ENCODE measurements at regions not wholly inside any gene's neighbourhood (a gene's known extent, or its start where the extent isn't known, plus 50 kb on each side); places are given as distances from the start of the nearest gene placed in this dataset.

DNA sequence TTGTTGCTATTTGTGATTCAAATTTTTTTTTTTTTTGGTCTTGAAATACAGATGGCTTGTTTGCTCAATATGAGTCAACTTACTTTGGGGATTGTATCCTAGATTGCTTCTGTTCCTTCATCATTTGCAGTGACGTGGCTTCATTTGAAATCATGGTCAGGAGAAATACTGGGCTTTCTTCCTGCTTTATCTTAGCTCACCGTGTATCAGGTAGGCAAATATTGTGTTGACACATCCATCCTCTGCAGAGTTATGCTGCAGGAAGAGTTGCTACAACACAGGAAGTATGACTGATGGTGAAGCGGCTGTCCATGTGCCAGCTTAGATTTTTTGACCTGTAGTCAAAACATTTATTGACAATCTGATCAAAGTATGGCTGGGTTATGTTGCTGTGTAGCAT is 232.2 kb downstream of the C4orf33 start:
- POLR2A ChIA-PET: no interaction called here
- no peak for DNase-seq

DNA sequence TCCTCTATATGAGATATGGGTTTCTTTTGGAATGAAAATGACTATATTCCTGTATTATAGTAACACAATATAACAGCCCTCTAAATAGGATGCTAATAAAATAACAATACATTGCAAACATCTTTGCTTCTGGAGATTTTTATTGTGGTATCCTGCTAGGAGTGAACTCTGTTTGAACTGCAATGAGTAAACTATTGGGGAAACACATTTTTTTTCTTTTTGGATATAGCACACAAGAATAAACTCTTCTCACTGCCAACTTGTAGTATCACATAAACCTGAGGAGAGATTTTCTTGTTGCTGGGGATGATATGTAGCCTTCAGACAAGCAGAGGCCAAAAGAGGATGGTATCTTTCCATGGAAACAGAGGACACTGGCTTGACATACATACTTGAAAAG is 238.2 kb downstream of the C4orf33 start:
- H3K4me1 ChIP-seq: no peaks in the 10 kb centered on the region
- Mint-ChIP-seq H3K4me1 (ENCODE audit: low read depth, unreplicated experiment) (no peaks in the 10 kb centered on the region), H3K27ac (ENCODE audit: unreplicated experiment) (no peak overlapping the region), H3K36me3 (ENCODE audit: insufficient read depth, unreplicated experiment) (no peaks in the 10 kb centered on the region), H3K27me3 (ENCODE audit: insufficient read depth, unreplicated experiment) (peaks cover 8% of the 10 kb centered on the region), H3K4me3 (ENCODE audit: unreplicated experiment) (no peak overlapping the region), H3K9me3 (ENCODE audit: unreplicated experiment) (no peaks in the 10 kb centered on the region)
- intact Hi-C loops (cut with micrococcal nuclease; ENCODE audit: unreplicated experiment): no loop called here
- no peaks in the 10 kb centered on the region for H3K9me3 ChIP-seq
- TF ChIP-seq, protein P1, sequence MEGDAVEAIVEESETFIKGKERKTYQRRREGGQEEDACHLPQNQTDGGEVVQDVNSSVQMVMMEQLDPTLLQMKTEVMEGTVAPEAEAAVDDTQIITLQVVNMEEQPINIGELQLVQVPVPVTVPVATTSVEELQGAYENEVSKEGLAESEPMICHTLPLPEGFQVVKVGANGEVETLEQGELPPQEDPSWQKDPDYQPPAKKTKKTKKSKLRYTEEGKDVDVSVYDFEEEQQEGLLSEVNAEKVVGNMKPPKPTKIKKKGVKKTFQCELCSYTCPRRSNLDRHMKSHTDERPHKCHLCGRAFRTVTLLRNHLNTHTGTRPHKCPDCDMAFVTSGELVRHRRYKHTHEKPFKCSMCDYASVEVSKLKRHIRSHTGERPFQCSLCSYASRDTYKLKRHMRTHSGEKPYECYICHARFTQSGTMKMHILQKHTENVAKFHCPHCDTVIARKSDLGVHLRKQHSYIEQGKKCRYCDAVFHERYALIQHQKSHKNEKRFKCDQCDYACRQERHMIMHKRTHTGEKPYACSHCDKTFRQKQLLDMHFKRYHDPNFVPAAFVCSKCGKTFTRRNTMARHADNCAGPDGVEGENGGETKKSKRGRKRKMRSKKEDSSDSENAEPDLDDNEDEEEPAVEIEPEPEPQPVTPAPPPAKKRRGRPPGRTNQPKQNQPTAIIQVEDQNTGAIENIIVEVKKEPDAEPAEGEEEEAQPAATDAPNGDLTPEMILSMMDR (IDR thresholded peaks at IDR 0.05; ENCODE audit: insufficient read depth in 1 of 2, low read depth in 1 of 2, low read length in 1 of 2, severe bottlenecking in 1 of 2, unreplicated experiment in 1 of 2): no peak
- ChIA-PET POLR2A (no interaction called here), CTCF (no interaction called here)
- BruUV-seq (replicated peaks): no TSS peak
- no peak for DNase-seq
- no peaks in the 10 kb centered on the region for H3K27me3 ChIP-seq (replicated peaks; ENCODE audit: control insufficient read depth, insufficient read depth, low read length)
- no peaks in the 10 kb centered on the region for H3K36me3 ChIP-seq (ENCODE audit: control insufficient read depth, insufficient read depth, low read length)
- no peak overlapping the region for H3K4me3 ChIP-seq (ENCODE audit: low read depth, low read length)

More for the DNA sequence above, 232.2 kb downstream of the C4orf33 start:
- no peaks in the 10 kb centered on the region for H3K36me3 ChIP-seq (ENCODE audit: control insufficient read depth, insufficient read depth, low read length)
- H3K27me3 ChIP-seq (replicated peaks; ENCODE audit: control insufficient read depth, insufficient read depth, low read length): no peaks in the 10 kb centered on the region
- Mint-ChIP-seq H3K36me3 (ENCODE audit: insufficient read depth, unreplicated experiment) (no peaks in the 10 kb centered on the region), H3K9me3 (ENCODE audit: unreplicated experiment) (no peaks in the 10 kb centered on the region), H3K4me3 (ENCODE audit: unreplicated experiment) (no peak overlapping the region), H3K4me1 (ENCODE audit: low read depth, unreplicated experiment) (no peaks in the 10 kb centered on the region), H3K27me3 (ENCODE audit: insufficient read depth, unreplicated experiment) (peaks cover 9% of the 10 kb centered on the region), H3K27ac (ENCODE audit: unreplicated experiment) (no peak overlapping the region)
- H3K4me3 ChIP-seq (ENCODE audit: low read depth, low read length): no peak overlapping the region
- no peaks in the 10 kb centered on the region for H3K9me3 ChIP-seq
- CTCF ChIA-PET: no interaction called here
- no TSS peak for BruUV-seq (replicated peaks)
- H3K4me1 ChIP-seq: no peaks in the 10 kb centered on the region
- intact Hi-C loops (cut with micrococcal nuclease; ENCODE audit: unreplicated experiment): no loop called here
- TF ChIP-seq, protein P1 (IDR thresholded peaks at IDR 0.05; ENCODE audit: insufficient read depth in 1 of 2, low read depth in 1 of 2, low read length in 1 of 2, severe bottlenecking in 1 of 2, unreplicated experiment in 1 of 2): no peak

DNA sequence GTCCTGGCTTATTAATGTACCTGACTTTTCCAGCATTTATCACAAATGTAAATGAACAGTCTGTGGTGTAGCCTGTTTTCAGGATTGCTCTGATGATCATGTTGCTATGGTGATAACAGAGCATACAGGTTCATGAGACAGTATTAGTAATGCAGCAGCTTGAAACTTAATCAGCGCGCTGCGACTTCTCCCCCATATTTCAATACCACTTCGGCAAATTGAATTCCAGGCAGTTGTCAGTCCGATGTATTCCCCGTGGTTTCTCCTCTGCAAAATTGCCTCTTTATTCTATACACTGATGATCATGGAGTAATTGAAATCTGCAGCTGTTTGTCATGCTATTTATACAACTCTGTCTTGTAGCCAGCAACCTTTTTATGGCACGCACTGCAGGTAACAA is 239.3 kb downstream of the C4orf33 start:
- POLR2A ChIA-PET: no interaction called here
- no peak overlapping the region for H3K27ac Mint-ChIP-seq (ENCODE audit: unreplicated experiment)
- no peak overlapping the region for H3K4me3 ChIP-seq (ENCODE audit: low read depth, low read length)
- intact Hi-C loops (cut with micrococcal nuclease; ENCODE audit: unreplicated experiment): no loop called here
- CTCF ChIA-PET: no interaction called here
- H3K9me3 Mint-ChIP-seq (ENCODE audit: unreplicated experiment): no peaks in the 10 kb centered on the region
- H3K4me3 Mint-ChIP-seq (ENCODE audit: unreplicated experiment): no peak overlapping the region
- H3K36me3 ChIP-seq (ENCODE audit: control insufficient read depth, insufficient read depth, low read length): no peaks in the 10 kb centered on the region
- BruUV-seq (replicated peaks): no TSS peak
- H3K9me3 ChIP-seq: no peaks in the 10 kb centered on the region
- no peak for DNase-seq
- peaks cover 8% of the 10 kb centered on the region for H3K27me3 Mint-ChIP-seq (ENCODE audit: insufficient read depth, unreplicated experiment)
- no peaks in the 10 kb centered on the region for H3K36me3 Mint-ChIP-seq (ENCODE audit: insufficient read depth, unreplicated experiment)
- no peaks in the 10 kb centered on the region for H3K4me1 ChIP-seq
- H3K4me1 Mint-ChIP-seq (ENCODE audit: low read depth, unreplicated experiment): no peaks in the 10 kb centered on the region
- TF ChIP-seq, protein P1 (IDR thresholded peaks at IDR 0.05; ENCODE audit: insufficient read depth in 1 of 2, low read depth in 1 of 2, low read length in 1 of 2, severe bottlenecking in 1 of 2, unreplicated experiment in 1 of 2): no peak
- H3K27me3 ChIP-seq (replicated peaks; ENCODE audit: control insufficient read depth, insufficient read depth, low read length): no peaks in the 10 kb centered on the region

Data from Caco-2 (cell line).